CD4-positive, alpha-beta T cell treated with Interleukin-15 for 4 hours (primary cell): ENCODE measurements at regions not wholly inside any gene's neighbourhood (a gene's known extent, or its start where the extent isn't known, plus 50 kb on each side); places are given as distances from the start of the nearest gene placed in this dataset.
"Not testable (repeated sequence)": the region's sequence is repeated elsewhere in the genome, so short reads cannot be mapped to it uniquely, and the experiment has no call there.

Experiments
- DNase-seq: peaks from one replicate; pipeline ENCODE4 v3.0.0-alpha.2; 2020; ENCODE audit warnings: low spot score

DNA sequence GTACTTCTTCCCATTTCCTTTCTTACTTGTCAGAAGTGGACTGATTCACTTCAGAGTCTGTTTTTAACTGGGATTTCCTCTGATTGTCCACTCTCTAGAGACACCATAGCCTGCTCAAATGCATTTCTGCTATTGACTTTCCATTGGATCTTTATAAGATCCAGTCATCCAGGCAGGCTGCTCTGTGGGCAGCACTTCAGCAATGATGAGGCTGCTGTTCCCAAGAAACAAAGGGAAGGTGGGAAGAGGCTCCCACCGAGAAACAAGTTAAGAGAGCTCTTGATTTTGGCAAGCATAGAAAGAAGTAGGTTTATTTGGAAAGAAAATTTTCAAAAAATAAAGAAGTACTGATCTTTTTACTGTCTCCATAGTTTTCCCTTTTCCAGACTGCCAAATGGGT lies 125.8 kb upstream of the STARD13 start:
- DNase-seq = no peak

- no peak for DNase-seq
Observed at GRCh38 chr13:33415822-33416221, 130.3 kb upstream of the STARD13 start.

DNA sequence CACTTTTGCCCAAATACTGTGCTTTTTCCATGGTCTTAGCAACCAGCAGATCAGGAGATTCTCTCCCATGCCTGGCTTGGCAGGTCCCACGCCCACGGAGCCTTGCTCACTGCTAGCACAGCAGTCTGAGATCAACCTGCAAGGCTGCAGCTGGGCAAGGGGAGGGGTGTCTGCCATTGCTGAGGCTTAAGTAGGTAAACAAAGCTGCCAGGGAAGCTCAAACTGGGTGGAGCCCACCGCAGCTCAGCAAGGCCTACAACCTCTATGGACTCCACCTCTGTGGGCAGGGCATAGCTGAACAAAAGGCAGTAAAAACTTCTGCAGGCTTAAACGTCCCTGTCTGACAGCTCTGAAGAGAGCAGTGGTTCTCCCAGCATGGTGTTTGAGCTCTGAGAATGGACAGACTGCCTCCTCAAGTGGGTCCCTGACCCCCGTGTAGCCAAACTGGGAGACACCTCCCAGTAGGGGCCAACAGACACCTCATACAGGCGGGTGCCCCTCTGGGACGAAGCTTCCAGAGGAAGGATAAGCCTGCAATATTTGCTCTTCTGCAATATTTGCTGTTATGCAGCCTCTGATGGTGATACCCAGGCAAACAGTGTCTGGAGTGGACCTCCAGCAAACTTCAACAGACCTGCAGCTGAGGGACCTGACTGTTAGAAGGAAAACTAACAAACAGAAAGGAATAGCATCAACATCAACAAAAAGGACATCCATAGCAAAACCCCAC lies 132.8 kb upstream of the STARD13 start:
- DNase-seq = not testable (repeated sequence)

DNA sequence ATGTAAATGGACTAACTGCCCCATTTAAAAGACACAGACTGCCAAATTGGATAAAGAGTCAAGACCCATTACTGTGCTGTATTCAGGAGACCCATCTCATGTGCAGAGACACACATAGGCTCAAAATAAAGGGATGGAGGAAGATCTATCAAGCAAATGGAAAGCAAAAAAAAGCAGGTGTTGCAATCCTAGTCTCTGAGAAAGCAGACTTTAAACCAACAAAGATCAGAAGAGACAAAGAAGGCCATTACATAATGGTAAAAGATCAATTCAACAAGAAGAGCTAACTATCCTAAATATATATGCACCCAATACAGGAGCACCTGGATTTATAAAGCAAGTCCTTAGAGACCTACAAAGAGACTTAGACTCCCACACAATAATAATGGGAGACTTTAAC lies 134.6 kb upstream of the STARD13 start:
- not testable (repeated sequence) for DNase-seq

- DNase-seq = no peak
Observed at GRCh38 chr13:33426131-33426530, 140.6 kb upstream of the STARD13 start.

DNA sequence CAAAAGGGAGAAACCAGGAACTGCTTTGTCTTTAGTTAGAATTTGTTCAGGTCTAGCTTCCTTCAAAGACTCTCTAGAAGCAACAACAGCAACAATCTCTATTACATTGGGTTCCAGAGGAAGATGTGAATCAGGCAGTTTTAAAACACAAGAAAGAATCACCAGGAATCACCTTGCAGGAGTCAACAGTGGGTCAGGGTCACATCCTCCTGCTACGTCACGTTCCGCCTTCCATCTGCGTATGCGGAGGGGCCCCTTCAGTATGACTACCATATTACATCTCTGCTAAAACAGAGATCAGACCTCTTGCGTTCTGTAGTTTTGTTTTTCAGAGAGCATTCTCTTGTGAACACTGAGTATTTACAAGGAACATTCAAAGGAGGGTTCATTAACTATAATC lies 147.8 kb upstream of the STARD13 start:
- DNase-seq = no peak

GRCh38 chr13:33434676-33435075 lies 149.1 kb upstream of the STARD13 start:
- DNase-seq = no peak

- DNase-seq = no peak
Observed at GRCh38 chr13:33435207-33435606, 149.7 kb upstream of the STARD13 start.

GRCh38 chr13:33438918-33439317 lies 153.4 kb upstream of the STARD13 start:
- DNase-seq = no peak

- DNase-seq = no peak
Observed at GRCh38 chr13:33441015-33441414, 155.5 kb upstream of the STARD13 start.

DNA sequence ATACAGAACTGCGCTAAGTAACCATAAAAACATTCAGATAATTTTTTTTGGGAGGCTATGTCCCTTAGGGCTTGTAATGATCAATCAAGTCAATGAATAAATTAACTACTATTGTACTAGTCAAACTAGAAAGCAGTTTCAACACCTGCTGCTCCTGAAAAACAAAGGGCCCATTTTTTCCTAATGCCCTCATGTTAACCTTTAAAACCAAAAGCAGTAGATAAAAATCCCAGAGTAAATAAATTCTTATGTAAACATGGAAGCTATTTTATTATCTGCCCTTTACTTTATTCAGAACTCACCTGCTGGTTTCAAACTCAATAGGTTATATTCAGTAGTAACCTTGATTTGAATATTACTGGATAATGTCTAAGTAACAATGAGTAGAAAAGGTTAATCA lies 159.5 kb upstream of the STARD13 start:
- no peak for DNase-seq

DNA sequence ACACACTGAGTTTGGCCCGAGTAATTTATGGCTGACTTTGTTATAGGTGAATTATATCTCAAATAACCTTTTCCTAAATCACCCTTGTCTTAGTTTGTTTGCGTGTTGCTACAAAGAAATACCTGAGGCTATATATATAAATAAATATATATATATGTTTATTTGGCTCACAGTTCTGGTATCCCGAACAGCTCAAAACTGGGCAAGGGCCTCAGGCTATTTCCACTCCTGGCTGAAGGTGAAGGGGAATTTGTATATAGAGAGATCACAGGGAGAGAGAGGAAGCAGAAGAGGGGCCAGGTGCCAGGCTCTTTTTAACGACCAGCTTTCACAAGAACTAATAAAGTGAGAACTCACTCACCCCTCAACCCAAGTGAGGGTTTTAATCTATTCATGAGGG lies 159.9 kb upstream of the STARD13 start:
- no peak for DNase-seq

- no peak for DNase-seq
Observed at GRCh38 chr13:33446821-33447725, 161.5 kb upstream of the STARD13 start.

- no peak for DNase-seq
Observed at GRCh38 chr13:33448889-33449288, 163.3 kb upstream of the STARD13 start.

DNA sequence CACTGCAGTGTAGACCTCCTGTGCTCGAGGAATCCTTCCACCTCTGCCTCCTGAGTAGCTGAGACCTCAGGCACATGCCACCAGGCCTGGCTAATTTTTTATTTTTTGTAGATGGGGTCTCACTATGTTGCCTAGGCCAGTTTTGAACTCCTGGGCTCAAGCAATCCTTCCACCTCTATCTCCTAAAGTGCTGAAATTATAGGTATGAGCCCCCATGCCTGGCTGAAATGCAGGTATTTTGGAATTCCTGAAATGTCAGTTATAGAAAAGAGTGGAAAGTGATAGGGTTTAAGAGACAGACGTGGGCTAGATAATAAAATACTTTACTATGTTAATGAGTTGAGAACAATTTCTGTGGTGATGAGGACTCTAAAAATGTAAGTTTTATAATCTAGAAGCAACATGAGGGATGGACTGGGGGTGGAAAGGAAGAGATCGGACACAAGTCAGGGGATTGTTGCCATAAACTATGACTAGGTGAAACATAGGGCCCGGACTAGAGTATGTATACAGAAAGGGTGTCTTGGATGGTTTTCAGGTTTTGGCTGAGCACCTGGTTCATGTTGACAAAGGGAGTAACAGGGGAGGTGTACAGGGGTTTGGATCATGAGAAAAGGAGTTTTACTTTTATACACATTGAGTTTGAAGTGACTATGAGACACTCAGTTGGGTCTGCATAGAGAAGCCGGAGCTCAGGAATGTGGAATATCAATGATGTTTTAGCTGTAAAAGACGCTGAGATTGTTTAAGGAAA lies 165.6 kb upstream of the STARD13 start:
- DNase-seq = no peak

DNA sequence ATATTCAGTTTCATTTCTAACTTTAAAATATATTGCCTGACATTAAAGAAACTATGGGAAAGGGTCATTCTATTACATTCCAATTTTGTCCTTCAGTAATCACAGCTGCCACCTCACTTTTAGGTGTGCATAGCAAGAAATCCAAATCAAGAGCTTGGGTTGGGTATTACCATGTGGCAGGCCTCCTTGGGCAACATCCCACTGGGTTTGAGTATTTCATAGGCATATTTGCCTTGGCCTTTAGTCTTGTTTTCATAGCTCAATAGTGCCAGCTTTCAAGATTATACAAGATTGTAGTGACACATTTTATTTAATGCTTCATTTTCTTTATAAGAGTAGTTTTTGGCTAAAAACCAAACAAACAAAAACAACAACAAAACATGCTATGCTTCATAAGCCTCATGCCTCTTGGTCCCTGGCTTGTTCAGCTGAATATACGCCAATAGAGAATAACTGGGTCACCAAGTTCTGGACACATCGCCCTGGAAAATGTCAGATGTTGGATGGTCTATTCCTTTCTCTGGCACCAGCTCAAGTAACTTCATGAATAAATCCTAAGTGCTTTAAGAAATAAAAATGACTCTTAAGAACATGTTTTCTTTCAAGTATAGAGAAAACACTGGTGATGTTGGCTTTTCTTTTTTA lies 167.4 kb upstream of the STARD13 start:
- DNase-seq = no peak

GRCh38 chr13:33453936-33454335 lies 168.4 kb upstream of the STARD13 start:
- DNase-seq = no peak

GRCh38 chr13:33454844-33455705 lies 169.5 kb upstream of the STARD13 start:
- DNase-seq = no peak

GRCh38 chr13:33459702-33460101 lies 174.1 kb upstream of the STARD13 start:
- no peak for DNase-seq

- DNase-seq = no peak
Observed at GRCh38 chr13:33462109-33462508, 176.6 kb upstream of the STARD13 start.

DNA sequence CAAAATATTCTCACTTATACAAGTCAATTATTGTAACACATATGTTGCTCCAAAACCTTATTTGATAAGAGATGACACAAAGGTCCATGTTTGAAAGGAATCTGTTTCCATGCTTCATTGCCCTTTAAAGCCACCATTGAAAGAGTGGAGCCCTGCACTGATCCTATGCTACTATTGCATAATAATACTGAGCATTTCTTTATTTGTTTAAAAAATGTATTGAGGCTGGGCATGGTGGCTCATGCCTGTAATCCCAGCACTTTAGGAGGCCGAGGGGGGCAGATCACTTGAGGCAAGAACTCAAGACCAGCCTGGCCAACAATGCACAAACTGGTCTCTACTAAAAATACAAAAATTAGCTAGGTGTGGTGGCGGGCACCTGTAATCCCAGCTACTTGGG lies 178.8 kb upstream of the STARD13 start:
- no peak for DNase-seq
